Hematopoietic multipotent progenitor cell treated with erythropoietin and hydrocortisone succinate and interleukin-3 and kit ligand, for 15 days (in vitro differentiated cells): ENCODE measurements at regions not wholly inside any gene's neighbourhood (a gene's known extent, or its start where the extent isn't known, plus 50 kb on each side); places are given as distances from the start of the nearest gene placed in this dataset.

Source experiments
- DNase-seq: peaks from one replicate; pipeline ENCODE4 v3.0.0-alpha.2; 2015; ENCODE audit warnings: low spot score

- no peak for DNase-seq
Measured at GRCh38 chr15:37260255-37260654, 159.9 kb upstream of the MEIS2 start.

- DNase-seq = no peak
Measured at GRCh38 chr15:37261685-37262084, 161.3 kb upstream of the MEIS2 start.

- no peak for DNase-seq
Measured at GRCh38 chr15:37262922-37263608, 162.7 kb upstream of the MEIS2 start.

- DNase-seq = no peak
Measured at GRCh38 chr15:37289109-37289765, 188.9 kb upstream of the MEIS2 start.

GRCh38 chr15:37291920-37292319 lies 191.6 kb upstream of the MEIS2 start:
- no peak for DNase-seq

- DNase-seq = no peak
Measured at GRCh38 chr15:37298271-37298670, 197.9 kb upstream of the MEIS2 start.

- no peak for DNase-seq
Measured at GRCh38 chr15:37339437-37339836, 239.1 kb upstream of the MEIS2 start.

GRCh38 chr15:37339856-37340255 lies 239.5 kb upstream of the MEIS2 start:
- no peak for DNase-seq

- DNase-seq = no peak
Measured at GRCh38 chr15:37340438-37340837, 240.1 kb upstream of the MEIS2 start.

GRCh38 chr15:37359101-37359892 lies 258.9 kb upstream of the MEIS2 start:
- no peak for DNase-seq

GRCh38 chr15:37359893-37360290 lies 259.5 kb upstream of the MEIS2 start:
- no peak for DNase-seq

- no peak for DNase-seq
Measured at GRCh38 chr15:37360724-37361123, 260.4 kb upstream of the MEIS2 start.

GRCh38 chr15:37361621-37362020 lies 261.3 kb upstream of the MEIS2 start:
- no peak for DNase-seq

- no peak for DNase-seq
Measured at GRCh38 chr15:37362414-37362813, 262.1 kb upstream of the MEIS2 start.

GRCh38 chr15:37368961-37369360 lies 268.6 kb upstream of the MEIS2 start:
- no peak for DNase-seq

GRCh38 chr15:37370941-37371340 lies 270.6 kb upstream of the MEIS2 start:
- no peak for DNase-seq

- no peak for DNase-seq
Measured at GRCh38 chr15:37372064-37372463, 271.7 kb upstream of the MEIS2 start.

GRCh38 chr15:37375519-37375918 lies 275.2 kb upstream of the MEIS2 start:
- DNase-seq = no peak

GRCh38 chr15:37377428-37377827 lies 277.1 kb upstream of the MEIS2 start:
- DNase-seq = no peak

- DNase-seq = no peak
Measured at GRCh38 chr15:37394402-37395099, 294.2 kb upstream of the MEIS2 start.

- no peak for DNase-seq
Measured at GRCh38 chr15:37395100-37395468, 294.7 kb upstream of the MEIS2 start.

- no peak for DNase-seq
Measured at GRCh38 chr15:37397266-37398022, 297.1 kb upstream of the MEIS2 start.
